HCT116 (cell line): ENCODE measurements at regions not wholly inside any gene's neighbourhood (a gene's known extent, or its start where the extent isn't known, plus 50 kb on each side); places are given as distances from the start of the nearest gene placed in this dataset.

Source experiments
- ATAC-seq: fragments of 200-7000 bp; cut with Tn5 transposase; 2 replicates; pipeline ENCODE4 v1.9.1; 2020; ENCODE audit warnings: mild to moderate bottlenecking, moderate library complexity
- BruUV-seq: library from RNA; stranded (reverse); fragments of 400-500 nt; replicated peaks from 2 replicates; lab custom pipeline; 2021; lab: Mats Ljungman, UMichigan
- CTCF ChIA-PET: fragments of 300-600 bp; sonication (Branson Sonifier 250); formaldehyde crosslinking; loops from one replicate; lab custom pipeline; 2021; ENCODE audit warnings: antibody characterized with exemption; lab: Charles Lee
- POLR2A ChIA-PET: fragments of 300-600, 350-600 bp; sonication (Branson Sonifier 250); formaldehyde crosslinking; loops from one replicate; lab custom pipeline; 2021; ENCODE audit warnings: antibody characterized with exemption; lab: Charles Lee
- RAD21 ChIA-PET, 2 experiments: fragments of 300-600 bp; sonication (Branson Sonifier 250); formaldehyde crosslinking; loops; one replicate each; lab custom pipeline; 2023; ENCODE audit warnings: low total read pairs in 2 of 2; ENCODE audit not compliant: uncharacterized antibody in 2 of 2, unreplicated experiment in 2 of 2, low non-redundant PET in 1 of 2; lab: Charles Lee
- DNase-seq: peaks from one replicate; pipeline ENCODE4 v3.0.0-alpha.2; 2010; ENCODE audit warnings: low read depth, low spot score
- H2AFZ ChIP-seq: fragments of 200-600 bp; shearing (Covaris generic), sonication (generic); 2 replicates; pipeline ENCODE4 v1.6.1; 2017; ENCODE audit warnings: low read depth, mixed run types, mixed read lengths, antibody characterized with exemption, low read length; ENCODE audit not compliant: poor library complexity, severe bottlenecking
- H3K27ac ChIP-seq: 2 replicates; pipeline ENCODE4 v1.5.1; 2012; ENCODE audit warnings: low read depth, low read length
- H3K27me3 ChIP-seq: fragments of 200-600 bp; sonication (generic); 2 replicates; pipeline ENCODE4 v1.6.1; 2016; ENCODE audit warnings: mixed run types, low read length, mixed read lengths; ENCODE audit not compliant: insufficient read depth
- H3K36me3 ChIP-seq, 2 experiments: fragments of 200-500 bp in 1 of 2; fragments of 200-600 bp in 1 of 2; sonication (Bioruptor generic) in 1 of 2; sonication (generic) in 1 of 2; 2 replicates each; pipeline versions ENCODE4 v1.5.1 to v1.6.1; 2014 to 2016; ENCODE audit warnings: low read length in 2 of 2, inconsistent platforms in 1 of 2, mixed read lengths in 1 of 2, mixed run types in 1 of 2; ENCODE audit not compliant: insufficient read depth in 2 of 2, control insufficient read depth in 1 of 2
- H3K4me1 ChIP-seq, 2 experiments: fragments of 200-600 bp in 1 of 2; sonication (generic) in 1 of 2; 2 replicates each; pipeline versions ENCODE4 v1.5.1 to v1.6.1; 2012 to 2017; ENCODE audit warnings: low read length in 2 of 2, inconsistent platforms in 1 of 2, mild to moderate bottlenecking in 1 of 2, mixed read lengths in 1 of 2, mixed run types in 1 of 2, moderate library complexity in 1 of 2; ENCODE audit not compliant: insufficient read depth in 2 of 2, control insufficient read depth in 1 of 2
- H3K4me2 ChIP-seq: fragments of 200-600 bp; sonication (generic); 2 replicates; pipeline ENCODE4 v1.6.1; 2017; ENCODE audit warnings: mixed run types, low read length, mixed read lengths
- H3K4me3 ChIP-seq, 2 experiments: fragments of 200-600 bp in 1 of 2; sonication (generic) in 1 of 2; replicated peaks in 1 of 2; 2 replicates each; pipeline ENCODE4 v1.5.1; 2011 to 2016; ENCODE audit warnings: low read length in 2 of 2, control low read depth in 1 of 2, low read depth in 1 of 2, mild to moderate bottlenecking in 1 of 2, mixed read lengths in 1 of 2, mixed run types in 1 of 2
- H3K79me2 ChIP-seq: fragments of 200-600 bp; sonication (generic); 2 replicates; pipeline ENCODE4 v1.6.1; 2017; ENCODE audit warnings: mild to moderate bottlenecking, mixed run types, low read length, moderate library complexity, mixed read lengths; ENCODE audit not compliant: insufficient read depth
- H3K9ac ChIP-seq: fragments of 200-600 bp; sonication (generic); 2 replicates; pipeline ENCODE4 v1.6.1; 2016; ENCODE audit warnings: low read length, mixed read lengths
- H3K9me2 ChIP-seq: fragments of 200-600 bp; sonication (generic), shearing (Covaris generic); 2 replicates; pipeline ENCODE4 v1.6.1; 2017; ENCODE audit warnings: mixed run types, mild to moderate bottlenecking, moderate library complexity; ENCODE audit not compliant: insufficient read depth
- H3K9me3 ChIP-seq, 2 experiments: fragments of 200-500 bp in 1 of 2; fragments of 200-600 bp in 1 of 2; sonication (Bioruptor generic) in 1 of 2; sonication (generic) in 1 of 2; 2 replicates each; pipeline ENCODE4 v1.6.1; 2014 to 2017; ENCODE audit warnings: low read length in 2 of 2, mixed read lengths in 2 of 2, inconsistent platforms in 1 of 2, low read depth in 1 of 2, mild to moderate bottlenecking in 1 of 2, mixed run types in 1 of 2, moderate library complexity in 1 of 2; ENCODE audit not compliant: control insufficient read depth in 1 of 2, insufficient read depth in 1 of 2
- H4K20me1 ChIP-seq: fragments of 200-600 bp; sonication (generic), shearing (Covaris generic); 2 replicates; pipeline ENCODE4 v1.6.1; 2017; ENCODE audit warnings: mixed run types, mild to moderate bottlenecking, moderate library complexity; ENCODE audit not compliant: insufficient read depth
- EGR1 ChIP-seq: IDR thresholded peaks from 2 replicates; pipeline ENCODE4 v1.6.1; 2012; ENCODE audit warnings: low read depth
- ELF1 ChIP-seq: IDR thresholded peaks from 2 replicates; pipeline ENCODE4 v1.6.1; 2012; ENCODE audit warnings: low read depth, borderline replicate concordance
- EZH2 ChIP-seq: fragments of 200-600 bp; sonication (generic); IDR thresholded peaks from 2 replicates; pipeline ENCODE4 v1.6.1; 2017; ENCODE audit warnings: antibody characterized with exemption, mixed run types
- FOSL1 ChIP-seq: IDR thresholded peaks from 2 replicates; pipeline ENCODE4 v1.6.1; 2012; ENCODE audit warnings: low read depth
- JUND ChIP-seq: IDR thresholded peaks from 2 replicates; pipeline ENCODE4 v1.6.1; 2012
- POLR2A ChIP-seq: IDR thresholded peaks from 2 replicates; pipeline ENCODE4 v1.7.0; 2011; ENCODE audit warnings: borderline replicate concordance; ENCODE audit not compliant: insufficient read depth, insufficient read length; ENCODE audit errors: extremely low read depth
- SP1 ChIP-seq: IDR thresholded peaks from 2 replicates; pipeline ENCODE4 v1.6.1; 2012; ENCODE audit warnings: low read depth
- SRF ChIP-seq: IDR thresholded peaks from 2 replicates; pipeline ENCODE4 v1.6.1; 2012; ENCODE audit warnings: low read depth
- TCF7L2 ChIP-seq: IDR thresholded peaks from 2 replicates; pipeline ENCODE4 v1.7.0; 2011; ENCODE audit warnings: borderline replicate concordance, inconsistent platforms; ENCODE audit not compliant: insufficient read depth, insufficient read length; ENCODE audit errors: extremely low read depth
- YY1 ChIP-seq: IDR thresholded peaks from 2 replicates; pipeline ENCODE4 v1.6.1; 2011; ENCODE audit warnings: low read length, low read depth, moderate library complexity, mild to moderate bottlenecking; ENCODE audit not compliant: insufficient replicate concordance; ENCODE audit errors: extremely low read depth
- ZNF274 ChIP-seq: fragments of 200-500 bp; sonication (Bioruptor generic); IDR thresholded peaks from 2 replicates; pipeline ENCODE4 v1.6.1; 2014; ENCODE audit warnings: mild to moderate bottlenecking, low read depth, low read length, inconsistent platforms
- intact Hi-C: fragments of 100-400 bp; cut with micrococcal nuclease; formaldehyde crosslinking; loops from 2 replicates; pipeline ENCODE4 v1.10.0; 2022

- Histone ChIP-seq H3K79me2 (no peaks in the 10 kb centered on the region), H3K9me2 (no peaks in the 10 kb centered on the region), H3K4me2 (no peak overlapping the region), H3K9me3 (no peaks in the 10 kb centered on the region), H3K27me3 (peaks cover 27% of the 10 kb centered on the region), H3K9ac (no peak overlapping the region), H3K4me3 (no peak overlapping the region), H2AFZ (no peak overlapping the region), H3K27ac (no peak overlapping the region), H3K4me1 (no peaks in the 10 kb centered on the region), H4K20me1 (no peaks in the 10 kb centered on the region), H3K36me3 (no peaks in the 10 kb centered on the region)
- CTCF ChIA-PET: no interaction called here
- intact Hi-C loops: no loop called here
- ATAC-seq (no peak), DNase-seq (no peak)
- POLR2A ChIA-PET: no interaction called here
- no TSS peak for BruUV-seq
- no peak for TF ChIP-seq ELF1
- no peak for TF ChIP-seq SP1
- TF ChIP-seq TCF7L2: no peak
- TF ChIP-seq POLR2A: no peak
- TF ChIP-seq EGR1: no peak
- TF ChIP-seq FOSL1: no peak
- no peak for TF ChIP-seq EZH2
- RAD21 ChIA-PET: no interaction called here
Measured at GRCh38 chr3:99570061-99570460, 68.3 kb upstream of the COL8A1 start.

- no peak for ATAC-seq
- H3K27me3 ChIP-seq: peaks cover 39% of the 10 kb centered on the region
- ChIA-PET POLR2A (no interaction called here), RAD21 (no interaction called here), CTCF (no interaction called here)
- BruUV-seq: no TSS peak
- no peak overlapping the region for H3K27ac ChIP-seq
- no peaks in the 10 kb centered on the region for H3K9me3 ChIP-seq
- H3K4me2 ChIP-seq: no peak overlapping the region
- DNase-seq: no peak
- H2AFZ ChIP-seq: no peak overlapping the region
- no peaks in the 10 kb centered on the region for H4K20me1 ChIP-seq
- intact Hi-C loops: no loop called here
- H3K4me1 ChIP-seq: no peaks in the 10 kb centered on the region
- H3K79me2 ChIP-seq: no peaks in the 10 kb centered on the region
- no peaks in the 10 kb centered on the region for H3K9me2 ChIP-seq
- H3K4me3 ChIP-seq: no peak overlapping the region
- no peaks in the 10 kb centered on the region for H3K36me3 ChIP-seq
- TF ChIP-seq ELF1 (no peak), EZH2 (no peak), SRF (no peak), ZNF274 (no peak), YY1 (no peak), JUND (no peak)
- TF ChIP-seq, all 23 proteins: peak for 0
- no peak overlapping the region for H3K9ac ChIP-seq
Measured at GRCh38 chr3:99568663-99569335, 69.6 kb upstream of the COL8A1 start.
